ENCODE measurements at regions not wholly inside any gene's neighbourhood (a gene's known extent, or its start where the extent isn't known, plus 50 kb on each side); places are given as distances from the start of the nearest gene placed in this dataset.

DNA sequence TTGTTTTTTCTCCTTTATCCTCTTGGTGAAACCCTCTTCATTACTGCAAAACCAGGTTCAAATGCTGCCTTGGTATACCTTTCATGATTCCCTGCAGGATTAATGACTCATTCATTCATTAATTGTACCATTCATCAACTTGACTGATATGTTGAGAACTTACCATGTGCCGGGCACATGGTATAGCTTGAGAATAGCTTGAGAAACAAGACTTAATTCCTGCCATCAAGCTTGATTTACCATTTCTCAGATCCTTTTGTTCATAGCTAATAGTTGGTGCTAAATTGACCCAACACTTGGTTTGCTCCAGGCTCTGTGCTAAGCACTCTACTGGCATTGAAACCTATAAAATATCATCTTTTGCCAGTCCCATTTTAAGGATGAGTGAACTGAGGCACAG lies 165.7 kb downstream of the YIPF5 start:
- no peak for ATAC-seq
- Histone ChIP-seq H3K27me3 (no peaks in the 10 kb centered on the region), H3K9me3 (no peaks in the 10 kb centered on the region), H3K36me3 (no peaks in the 10 kb centered on the region), H3K4me1 (no peaks in the 10 kb centered on the region), H3K4me3 (no peak overlapping the region), H3K27ac (no peak overlapping the region)
- TF ChIP-seq, protein P1, sequence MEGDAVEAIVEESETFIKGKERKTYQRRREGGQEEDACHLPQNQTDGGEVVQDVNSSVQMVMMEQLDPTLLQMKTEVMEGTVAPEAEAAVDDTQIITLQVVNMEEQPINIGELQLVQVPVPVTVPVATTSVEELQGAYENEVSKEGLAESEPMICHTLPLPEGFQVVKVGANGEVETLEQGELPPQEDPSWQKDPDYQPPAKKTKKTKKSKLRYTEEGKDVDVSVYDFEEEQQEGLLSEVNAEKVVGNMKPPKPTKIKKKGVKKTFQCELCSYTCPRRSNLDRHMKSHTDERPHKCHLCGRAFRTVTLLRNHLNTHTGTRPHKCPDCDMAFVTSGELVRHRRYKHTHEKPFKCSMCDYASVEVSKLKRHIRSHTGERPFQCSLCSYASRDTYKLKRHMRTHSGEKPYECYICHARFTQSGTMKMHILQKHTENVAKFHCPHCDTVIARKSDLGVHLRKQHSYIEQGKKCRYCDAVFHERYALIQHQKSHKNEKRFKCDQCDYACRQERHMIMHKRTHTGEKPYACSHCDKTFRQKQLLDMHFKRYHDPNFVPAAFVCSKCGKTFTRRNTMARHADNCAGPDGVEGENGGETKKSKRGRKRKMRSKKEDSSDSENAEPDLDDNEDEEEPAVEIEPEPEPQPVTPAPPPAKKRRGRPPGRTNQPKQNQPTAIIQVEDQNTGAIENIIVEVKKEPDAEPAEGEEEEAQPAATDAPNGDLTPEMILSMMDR (IDR thresholded peaks at IDR 0.05): no peak
- DNase-seq: no peak
- intact Hi-C loops (cut with DNase I): no loop called here

DNA sequence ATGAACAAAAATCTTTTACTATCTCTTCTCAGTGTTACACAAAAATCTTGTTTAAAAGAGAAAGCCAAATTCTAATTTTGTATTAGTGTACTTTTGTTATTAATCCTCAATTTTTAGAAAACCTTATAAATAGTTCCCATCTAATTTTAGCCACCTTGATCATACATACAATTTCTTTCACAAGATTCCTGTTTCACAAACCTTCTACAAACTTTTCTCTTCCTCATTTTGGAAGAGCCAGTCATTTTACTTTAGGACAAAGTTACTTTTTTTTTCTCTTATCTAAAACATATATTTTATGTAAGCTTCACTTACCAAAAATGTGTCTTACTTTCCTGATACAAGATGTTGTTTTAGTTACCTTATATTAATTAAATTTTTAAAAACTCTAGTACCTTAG lies 161.3 kb downstream of the YIPF5 start:
- Histone ChIP-seq H3K4me1 (no peaks in the 10 kb centered on the region), H3K27ac (no peak overlapping the region), H3K27me3 (no peaks in the 10 kb centered on the region), H3K36me3 (no peaks in the 10 kb centered on the region), H3K9me3 (peaks cover 0 to 16% of the 10 kb centered on the region in 2 donors), H3K4me3 (no peak overlapping the region)
- no peak for DNase-seq
- intact Hi-C loops (cut with DNase I): no loop called here
- TF ChIP-seq, protein P1 (IDR thresholded peaks at IDR 0.05): no peak
- ATAC-seq: no peak

DNA sequence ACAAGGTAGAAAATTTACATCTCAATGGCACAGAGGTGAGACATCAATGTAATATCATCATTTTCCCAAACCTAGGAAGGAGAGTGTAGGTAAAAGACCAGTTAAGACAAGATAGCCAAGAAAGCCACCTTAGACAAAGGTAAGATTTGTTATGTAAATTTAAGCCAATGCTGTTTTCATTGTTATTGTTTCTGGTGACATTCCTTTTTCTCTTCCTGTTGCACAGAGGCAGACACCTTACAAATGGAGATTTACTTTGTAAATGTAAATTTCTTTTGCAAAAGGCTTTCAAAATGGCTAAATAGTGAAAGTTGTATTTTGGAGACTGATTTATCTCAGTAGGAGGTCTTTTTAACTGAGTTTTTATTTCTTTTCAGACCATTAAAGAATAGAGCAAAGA lies 159.1 kb downstream of the YIPF5 start:
- Histone ChIP-seq H3K4me3 (no peak overlapping the region), H3K27me3 (no peaks in the 10 kb centered on the region), H3K36me3 (no peaks in the 10 kb centered on the region), H3K4me1 (no peaks in the 10 kb centered on the region), H3K9me3 (peaks cover 0 to 16% of the 10 kb centered on the region in 2 donors), H3K27ac (no peak overlapping the region)
- ATAC-seq (no peak), DNase-seq (no peak)
- intact Hi-C loops (cut with DNase I): no loop called here
- TF ChIP-seq, protein P1 (IDR thresholded peaks at IDR 0.05): no peak

DNA sequence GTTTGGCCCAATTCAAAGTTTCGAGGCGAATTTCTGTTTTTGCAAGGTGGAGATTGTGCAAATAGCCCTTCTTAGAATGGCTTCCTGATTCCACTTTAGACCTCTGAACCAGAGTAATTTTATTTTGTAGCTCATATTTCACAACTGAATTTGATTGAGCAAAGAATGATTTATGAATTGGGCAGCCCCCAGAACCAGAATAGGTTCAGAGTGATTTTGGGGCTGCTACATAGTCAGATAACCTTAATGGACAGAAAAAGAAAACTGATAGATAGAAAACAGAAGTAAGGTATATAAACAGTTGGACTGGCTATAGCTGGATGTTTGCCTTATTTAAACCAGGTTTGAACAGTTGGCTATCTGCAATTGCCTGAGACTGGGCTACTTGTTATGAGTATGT lies 156.6 kb downstream of the YIPF5 start:
- Histone ChIP-seq H3K9me3 (peaks cover 0 to 16% of the 10 kb centered on the region in 2 donors), H3K36me3 (no peaks in the 10 kb centered on the region), H3K4me1 (no peaks in the 10 kb centered on the region), H3K4me3 (no peak overlapping the region), H3K27me3 (no peaks in the 10 kb centered on the region), H3K27ac (no peak overlapping the region)
- intact Hi-C loops (cut with DNase I): no loop called here
- ATAC-seq (no peak), DNase-seq (no peak)
- TF ChIP-seq, protein P1 (IDR thresholded peaks at IDR 0.05): no peak

DNA sequence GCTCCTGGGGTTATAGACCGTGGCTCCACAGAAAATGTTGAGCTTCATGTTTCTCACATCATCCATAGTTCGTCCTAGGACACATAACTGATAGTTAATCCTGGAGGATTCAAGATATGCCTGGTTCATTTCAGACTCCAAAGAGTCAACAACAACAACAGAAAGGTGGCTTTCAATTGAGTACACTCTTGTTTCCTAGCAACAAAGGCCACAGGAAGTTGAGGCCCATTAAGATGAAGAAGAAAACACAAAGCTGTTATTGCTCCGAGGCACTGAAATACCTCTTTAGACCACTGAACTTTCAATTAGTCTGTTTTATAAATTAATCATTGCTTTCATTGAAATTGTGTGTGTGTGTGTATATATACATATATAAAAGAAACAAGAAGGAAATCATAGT lies 154.5 kb downstream of the YIPF5 start:
- ATAC-seq (no peak), DNase-seq (no peak)
- Histone ChIP-seq H3K27me3 (no peaks in the 10 kb centered on the region), H3K4me1 (no peaks in the 10 kb centered on the region), H3K36me3 (no peaks in the 10 kb centered on the region), H3K27ac (no peak overlapping the region), H3K4me3 (no peak overlapping the region), H3K9me3 (peaks cover 0 to 13% of the 10 kb centered on the region in 2 donors)
- intact Hi-C loops (cut with DNase I): no loop called here
- TF ChIP-seq, protein P1 (IDR thresholded peaks at IDR 0.05): no peak

Data from left lung (tissue), 4 donors.